Mucosa of descending colon (tissue), 3 donors: ENCODE measurements at regions not wholly inside any gene's neighbourhood (a gene's known extent, or its start where the extent isn't known, plus 50 kb on each side); places are given as distances from the start of the nearest gene placed in this dataset.

Source experiments
- ATAC-seq: fragments of 200-7000 bp; cut with Tn5 transposase; one replicate; pipeline ENCODE4 v1.9.1; 2020; ENCODE audit warnings: mild to moderate bottlenecking, moderate library complexity
- DNase-seq, 3 donors: peaks; one replicate each; pipeline ENCODE4 v3.0.0-alpha.2; 2020
- H3K36me3 ChIP-seq: fragments of 200-600 bp; one replicate; pipeline ENCODE4 v1.8.0; 2021; ENCODE audit warnings: low read depth, mild to moderate bottlenecking
- H3K4me1 ChIP-seq: fragments of 200-600 bp; one replicate; pipeline ENCODE4 v1.8.0; 2021; ENCODE audit warnings: low read depth, mild to moderate bottlenecking
- H3K4me3 ChIP-seq: fragments of 200-600 bp; one replicate; pipeline ENCODE4 v1.8.0; 2021; ENCODE audit warnings: mild to moderate bottlenecking
- H3K9me3 ChIP-seq: fragments of 200-600 bp; one replicate; pipeline ENCODE4 v1.8.0; 2021; ENCODE audit warnings: mild to moderate bottlenecking
- intact Hi-C, 2 donors: fragments of 100-400 bp; cut with DNase I in 1 of 2; cut with micrococcal nuclease in 1 of 2; formaldehyde crosslinking; loops; one replicate each; pipeline versions ENCODE4 v1.11.0 to v1.11.1; 2022; cut with DNase I, micrococcal nuclease
- TF ChIP-seq, protein P1 (sequence below): fragments of 200-600 bp; IDR thresholded peaks from one replicate; pipeline ENCODE4 v1.8.0; 2022; ENCODE audit warnings: antibody characterized with exemption, mild to moderate bottlenecking
- donor health status: DM: no; HTN: no; CAD: no; lungs with moderate emphysema.
- donor health status: DM: no; HTN: no; CAD: no.
- donor health status: DM: no; HTN: yes; CAD: no.

DNA sequence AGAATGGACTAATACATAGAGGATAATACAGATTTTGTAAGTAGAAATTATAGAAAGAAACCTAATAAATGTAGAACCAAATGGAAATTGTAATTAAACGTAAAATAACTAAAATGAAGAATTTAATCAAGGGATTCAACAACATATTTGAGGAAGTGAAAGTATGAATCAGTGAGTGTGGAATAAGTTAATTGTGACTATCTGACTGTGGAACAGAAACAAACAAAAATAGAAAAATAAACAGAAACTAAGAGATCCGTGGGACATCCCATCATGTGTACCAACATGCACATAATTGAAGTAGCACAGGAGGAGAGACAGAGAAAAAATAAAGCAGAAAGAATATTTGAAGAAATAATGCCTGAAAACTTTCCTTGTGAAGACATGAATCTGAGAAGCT is 208.6 kb upstream of the TACR3 start:
- no peak overlapping the region for H3K4me3 ChIP-seq
- TF ChIP-seq, protein P1, sequence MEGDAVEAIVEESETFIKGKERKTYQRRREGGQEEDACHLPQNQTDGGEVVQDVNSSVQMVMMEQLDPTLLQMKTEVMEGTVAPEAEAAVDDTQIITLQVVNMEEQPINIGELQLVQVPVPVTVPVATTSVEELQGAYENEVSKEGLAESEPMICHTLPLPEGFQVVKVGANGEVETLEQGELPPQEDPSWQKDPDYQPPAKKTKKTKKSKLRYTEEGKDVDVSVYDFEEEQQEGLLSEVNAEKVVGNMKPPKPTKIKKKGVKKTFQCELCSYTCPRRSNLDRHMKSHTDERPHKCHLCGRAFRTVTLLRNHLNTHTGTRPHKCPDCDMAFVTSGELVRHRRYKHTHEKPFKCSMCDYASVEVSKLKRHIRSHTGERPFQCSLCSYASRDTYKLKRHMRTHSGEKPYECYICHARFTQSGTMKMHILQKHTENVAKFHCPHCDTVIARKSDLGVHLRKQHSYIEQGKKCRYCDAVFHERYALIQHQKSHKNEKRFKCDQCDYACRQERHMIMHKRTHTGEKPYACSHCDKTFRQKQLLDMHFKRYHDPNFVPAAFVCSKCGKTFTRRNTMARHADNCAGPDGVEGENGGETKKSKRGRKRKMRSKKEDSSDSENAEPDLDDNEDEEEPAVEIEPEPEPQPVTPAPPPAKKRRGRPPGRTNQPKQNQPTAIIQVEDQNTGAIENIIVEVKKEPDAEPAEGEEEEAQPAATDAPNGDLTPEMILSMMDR, result no peak
- no peaks in the 10 kb centered on the region for H3K36me3 ChIP-seq
- intact Hi-C loops, result no loop called here
- H3K9me3 ChIP-seq, result no peaks in the 10 kb centered on the region
- DNase-seq, result no peak
- no peak for ATAC-seq
- H3K4me1 ChIP-seq, result no peaks in the 10 kb centered on the region

- DNase-seq, result no peak
- Histone ChIP-seq H3K4me3 (no peak overlapping the region), H3K9me3 (no peaks in the 10 kb centered on the region), H3K36me3 (no peaks in the 10 kb centered on the region), H3K4me1 (no peaks in the 10 kb centered on the region)
- intact Hi-C loops, result no loop called here
- TF ChIP-seq, protein P1, result no peak
- ATAC-seq, result no peak
These were observed 203.8 kb upstream of the TACR3 start for GRCh38 chr4:103923551-103923950.

DNA sequence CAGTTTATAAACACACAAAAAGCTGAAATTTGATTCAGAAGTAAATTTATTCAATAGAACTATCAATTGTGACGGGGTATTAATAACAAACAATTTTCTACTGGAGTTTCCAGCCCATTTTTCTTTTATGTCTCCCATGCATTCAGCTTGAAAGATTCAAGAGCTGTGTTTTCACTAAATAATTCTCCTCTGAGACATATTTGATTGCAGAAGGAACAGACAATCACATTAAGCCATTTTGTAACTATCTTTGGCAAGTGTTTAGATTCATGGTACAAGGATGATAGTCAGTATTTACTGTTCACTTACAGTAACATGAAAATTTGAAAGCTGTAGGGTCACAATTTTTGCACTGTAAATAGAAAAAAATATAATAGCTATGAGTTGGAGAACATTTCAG is 198.4 kb upstream of the TACR3 start:
- H3K9me3 ChIP-seq, result no peaks in the 10 kb centered on the region
- DNase-seq, result no peak
- no peaks in the 10 kb centered on the region for H3K4me1 ChIP-seq
- intact Hi-C loops, result no loop called here
- TF ChIP-seq, protein P1, result no peak
- no peaks in the 10 kb centered on the region for H3K36me3 ChIP-seq
- no peak for ATAC-seq
- no peak overlapping the region for H3K4me3 ChIP-seq

DNA sequence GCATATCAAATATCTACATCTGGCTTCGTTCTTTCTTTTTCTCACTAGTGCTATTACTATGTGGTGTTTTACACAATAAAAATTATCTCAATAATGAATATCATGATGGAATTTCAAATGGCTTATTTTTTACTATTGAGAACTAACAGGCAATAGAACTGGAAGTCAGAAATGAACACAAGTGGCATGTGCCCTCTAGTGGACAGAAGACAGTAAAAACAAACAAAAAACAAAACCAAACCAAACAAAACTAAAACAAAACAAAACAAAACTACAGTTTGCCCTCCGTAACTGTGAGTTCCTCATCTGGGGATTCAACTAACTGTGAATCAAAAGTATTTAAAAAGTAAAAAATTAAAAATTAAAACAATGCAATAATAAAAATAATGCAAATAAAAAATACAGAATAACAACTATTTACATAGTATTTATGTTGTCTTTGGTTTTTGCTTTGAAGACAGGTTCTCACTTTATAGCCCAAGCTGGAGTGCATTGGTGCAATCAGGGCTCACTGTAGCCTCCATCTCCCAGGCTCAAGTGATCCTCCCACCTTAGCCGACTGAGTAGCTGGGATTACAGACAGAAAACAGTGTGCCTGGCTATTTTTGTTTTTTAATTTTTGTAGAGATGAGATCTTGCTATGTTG is 195.6 kb upstream of the TACR3 start:
- ATAC-seq (no peak), DNase-seq (peak in 1 of 3 donors; percentile 5)
- TF ChIP-seq, protein P1, result no peak
- H3K4me3 ChIP-seq, result no peak overlapping the region
- intact Hi-C loops, result no loop called here
- no peaks in the 10 kb centered on the region for H3K36me3 ChIP-seq
- H3K9me3 ChIP-seq, result no peaks in the 10 kb centered on the region
- no peaks in the 10 kb centered on the region for H3K4me1 ChIP-seq

DNA sequence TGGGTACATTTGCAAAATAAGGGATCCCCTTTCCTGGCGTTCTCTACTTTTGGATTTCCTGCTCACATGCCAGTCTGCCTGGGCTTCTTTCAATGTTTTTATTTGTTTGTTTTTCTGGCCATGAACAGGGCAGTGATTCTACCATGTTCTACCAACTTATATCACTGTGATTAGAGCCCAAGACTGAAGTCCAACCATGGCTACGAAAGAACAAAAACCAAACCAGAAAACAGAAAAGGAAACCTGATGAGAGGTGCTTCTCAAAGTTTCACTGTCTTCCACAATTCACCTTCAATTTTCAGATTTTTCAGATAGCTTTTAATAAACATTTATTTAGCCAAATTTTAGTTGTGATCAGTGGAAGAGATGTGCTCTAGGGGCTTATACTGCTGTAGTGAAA is 187.6 kb upstream of the TACR3 start:
- Histone ChIP-seq H3K9me3 (no peaks in the 10 kb centered on the region), H3K4me3 (no peak overlapping the region), H3K36me3 (no peaks in the 10 kb centered on the region), H3K4me1 (no peaks in the 10 kb centered on the region)
- TF ChIP-seq, protein P1, result no peak
- no peak for ATAC-seq
- no peak for DNase-seq
- intact Hi-C loops, result no loop called here

GRCh38 chr4:103904123-103904522 is 184.3 kb upstream of the TACR3 start:
- Histone ChIP-seq H3K36me3 (no peaks in the 10 kb centered on the region), H3K9me3 (no peaks in the 10 kb centered on the region), H3K4me3 (no peak overlapping the region), H3K4me1 (no peaks in the 10 kb centered on the region)
- DNase-seq, result no peak
- no peak for ATAC-seq
- TF ChIP-seq, protein P1, result no peak
- intact Hi-C loops, result no loop called here
